ENCODE measurements at regions not wholly inside any gene's neighbourhood (a gene's known extent, or its start where the extent isn't known, plus 50 kb on each side); places are given as distances from the start of the nearest gene placed in this dataset.

GRCh38 chr7:86155623-86156022, 488.1 kb upstream of the GRM3 start:
- TF ChIP-seq CTCF (IDR thresholded peaks at IDR 0.05; ENCODE audit: insufficient read depth, low read length): no peak
- no peak for TF ChIP-seq POLR2AphosphoS5 (IDR thresholded peaks at IDR 0.05; ENCODE audit: low read depth)
- TF ChIP-seq SPI1 (IDR thresholded peaks at IDR 0.05; ENCODE audit: borderline replicate concordance, low read depth): no peak
- TF ChIP-seq REST (IDR thresholded peaks at IDR 0.05; ENCODE audit: insufficient replicate concordance, low read depth): no peak
- no peak for TF ChIP-seq GABPA (IDR thresholded peaks at IDR 0.05; ENCODE audit: low read depth)

All from HL-60 (cell line).